Suprapubic skin (tissue), 4 donors: ENCODE measurements at regions not wholly inside any gene's neighbourhood (a gene's known extent, or its start where the extent isn't known, plus 50 kb on each side); places are given as distances from the start of the nearest gene placed in this dataset.

Source experiments
- CTCF ChIP-seq, 2 donors: fragments of 200-600 bp in 1 of 2; fragments of 450-650 bp in 1 of 2; sonication (generic) in 1 of 2; IDR thresholded peaks; one replicate each; pipeline ENCODE4 v1.5.1; 2016 to 2019; ENCODE audit warnings: antibody characterized with exemption in 2 of 2, mild to moderate bottlenecking in 1 of 2, moderate library complexity in 1 of 2
- EP300 ChIP-seq: sonication (generic); formaldehyde crosslinking; IDR thresholded peaks from one replicate; pipeline ENCODE4 v1.6.1; 2017; ENCODE audit warnings: antibody characterized with exemption
- POLR2A ChIP-seq, 2 donors: fragments of 450-650 bp; IDR thresholded peaks; one replicate each; pipeline ENCODE4 v1.6.1; 2017; ENCODE audit warnings: antibody characterized with exemption in 2 of 2, mild to moderate bottlenecking in 2 of 2, moderate library complexity in 2 of 2
- POLR2AphosphoS5 ChIP-seq, 3 donors: sonication (generic); formaldehyde crosslinking; IDR thresholded peaks; one replicate each; pipeline ENCODE4 v1.6.1; 2017; ENCODE audit warnings: antibody characterized with exemption in 3 of 3

GRCh38 chr2:155867564-155867963 lies 465.0 kb downstream of the NR4A2 start:
- TF ChIP-seq CTCF (IDR thresholded peaks at IDR 0.05) (no peak), EP300 (no peak), POLR2AphosphoS5 (IDR thresholded peaks at IDR 0.05) (no peak), POLR2A (IDR thresholded peaks at IDR 0.05) (no peak)
